Pancreas (tissue), 10 donors: ENCODE measurements at regions not wholly inside any gene's neighbourhood (a gene's known extent, or its start where the extent isn't known, plus 50 kb on each side); places are given as distances from the start of the nearest gene placed in this dataset.
"Not testable (repeated sequence)": the region's sequence is repeated elsewhere in the genome, so short reads cannot be mapped to it uniquely, and the experiment has no call there.

Experiments used
- ATAC-seq, 4 donors: fragments of 200-7000 bp; cut with Tn5 transposase; one replicate each; pipeline versions ENCODE4 v1.8.0 to v1.9.1; 2020; ENCODE audit warnings: mild to moderate bottlenecking in 4 of 4, moderate library complexity in 4 of 4
- DNase-seq, 6 donors: peaks; one replicate each; pipeline ENCODE4 v3.0.0-alpha.2; 2020
- FAIRE-seq: peaks from 2 replicates; lab custom pipeline; 2012; peaks lifted over from hg19 to GRCh38; lab: Jason Lieb, UNC
- H3K27ac ChIP-seq, 4 donors: fragments of 200-600 bp; sonication (generic); 1 replicate in 3 of 4; 2 replicates in 1 of 4; pipeline versions ENCODE4 v1.5.0 to v1.8.0; 2020
- H3K27me3 ChIP-seq, 4 donors: fragments of 200-600 bp; one replicate each; pipeline ENCODE4 v1.8.0; 2021
- H3K36me3 ChIP-seq, 3 donors: fragments of 200-600 bp; sonication (generic) in 1 of 3; one replicate each; pipeline versions ENCODE4 v1.5.0 to v1.8.0; 2020 to 2021
- H3K4me1 ChIP-seq, 3 donors: fragments of 200-600 bp; one replicate each; pipeline ENCODE4 v1.8.0; 2021
- H3K4me3 ChIP-seq, 4 donors: fragments of 200-600 bp; sonication (generic) in 2 of 4; one replicate each; pipeline versions ENCODE4 v1.5.0 to v1.8.0; 2020 to 2021
- H3K9me3 ChIP-seq, 4 donors: fragments of 200-600 bp; one replicate each; pipeline ENCODE4 v1.8.0; 2021
- WGBS, 2 donors: extraction: QIAGEN DNeasy Blood & Tissue Kit; methylation state at CpG; one replicate each; pipeline ENCODE4 v1.1.7; 2013; 5-methylcytosine and 5-hydroxymethylcytosine counted together
- intact Hi-C, 3 donors: fragments of 100-400 bp; cut with DNase I; formaldehyde crosslinking; loops; one replicate each; pipeline versions ENCODE4 v1.11.1 to v1.14.2; 2022
- TF ChIP-seq, protein P1 (sequence below), 4 donors: fragments of 200-600 bp; sonication (generic) in 3 of 4; IDR thresholded peaks; one replicate each; pipeline versions ENCODE4 v1.5.0 to v1.8.0; 2021; ENCODE audit warnings: antibody characterized with exemption in 4 of 4
- donor health status: healthy with polysubstance abuse.
- donor health status: DM: no; HTN: no; CAD: no; lungs with moderate emphysema.
- donor health status: DM: no; HTN: no; CAD: no.
- donor health status: control.
- donor health status: control.
- donor health status: Bipolar disorder and iron deficiency.
- donor health status: DM: yes; HTN: yes; CAD: no.
- donor health status: DM: no; HTN: no; CAD: no.
- donor health status: DM: no; HTN: no; CAD: no.
- donor health status: DM: yes; HTN: yes; CAD: no.

DNA sequence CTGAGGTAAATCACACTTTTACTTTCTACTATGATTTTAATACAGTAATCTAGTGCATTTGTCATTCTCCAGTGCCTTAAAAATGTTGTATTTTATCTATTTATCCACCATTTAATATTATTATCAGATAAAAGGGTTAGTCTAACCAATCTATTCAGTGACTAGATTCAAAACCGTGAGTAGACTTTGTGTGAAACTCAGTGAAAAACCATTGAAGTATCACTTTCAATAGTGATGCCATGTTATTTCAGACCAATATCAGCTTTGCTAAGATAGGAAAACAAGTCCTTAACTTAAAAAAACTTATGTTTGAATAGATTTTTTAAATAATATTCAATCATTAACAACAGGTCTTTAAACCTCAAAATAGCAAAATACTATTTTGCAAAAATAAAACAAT, 1628.7 kb downstream of the REEP3 start:
- no peak for DNase-seq
- no peak for ATAC-seq
- Histone ChIP-seq H3K4me1 (no peaks in the 10 kb centered on the region), H3K36me3 (no peaks in the 10 kb centered on the region), H3K27me3 (no peaks in the 10 kb centered on the region), H3K4me3 (no peak overlapping the region), H3K9me3 (no peaks in the 10 kb centered on the region), H3K27ac (no peak overlapping the region)
- TF ChIP-seq, protein P1, sequence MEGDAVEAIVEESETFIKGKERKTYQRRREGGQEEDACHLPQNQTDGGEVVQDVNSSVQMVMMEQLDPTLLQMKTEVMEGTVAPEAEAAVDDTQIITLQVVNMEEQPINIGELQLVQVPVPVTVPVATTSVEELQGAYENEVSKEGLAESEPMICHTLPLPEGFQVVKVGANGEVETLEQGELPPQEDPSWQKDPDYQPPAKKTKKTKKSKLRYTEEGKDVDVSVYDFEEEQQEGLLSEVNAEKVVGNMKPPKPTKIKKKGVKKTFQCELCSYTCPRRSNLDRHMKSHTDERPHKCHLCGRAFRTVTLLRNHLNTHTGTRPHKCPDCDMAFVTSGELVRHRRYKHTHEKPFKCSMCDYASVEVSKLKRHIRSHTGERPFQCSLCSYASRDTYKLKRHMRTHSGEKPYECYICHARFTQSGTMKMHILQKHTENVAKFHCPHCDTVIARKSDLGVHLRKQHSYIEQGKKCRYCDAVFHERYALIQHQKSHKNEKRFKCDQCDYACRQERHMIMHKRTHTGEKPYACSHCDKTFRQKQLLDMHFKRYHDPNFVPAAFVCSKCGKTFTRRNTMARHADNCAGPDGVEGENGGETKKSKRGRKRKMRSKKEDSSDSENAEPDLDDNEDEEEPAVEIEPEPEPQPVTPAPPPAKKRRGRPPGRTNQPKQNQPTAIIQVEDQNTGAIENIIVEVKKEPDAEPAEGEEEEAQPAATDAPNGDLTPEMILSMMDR (IDR thresholded peaks at IDR 0.05) = no peak
- FAIRE-seq = no peak
- intact Hi-C loops = no loop called here
- WGBS, 2 donors = 60 to 62% methylated on average over 1 of the region's 1 CpG

DNA sequence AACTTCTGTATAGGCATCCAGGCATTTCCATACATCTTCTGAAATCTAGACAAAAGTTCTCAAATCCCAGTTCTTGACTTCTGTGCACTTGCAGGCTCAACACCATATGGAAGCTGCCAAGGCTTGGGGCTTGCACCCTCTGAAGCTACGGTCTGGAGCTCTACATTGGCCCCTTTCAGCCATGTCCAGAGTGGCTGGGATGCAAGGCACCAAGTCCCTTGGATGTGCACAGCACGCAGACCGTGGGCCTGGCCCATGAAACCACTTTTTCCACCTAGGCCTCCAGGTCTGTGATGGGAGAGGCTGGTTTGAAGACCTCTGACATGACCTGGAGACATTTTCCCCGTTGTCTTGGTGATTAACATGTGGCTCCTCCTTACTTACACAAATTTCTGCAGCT, 1645.1 kb downstream of the REEP3 start:
- TF ChIP-seq, protein P1 (IDR thresholded peaks at IDR 0.05) = no peak
- H3K27ac ChIP-seq = no peak overlapping the region
- DNase-seq (no peak), FAIRE-seq (no peak), ATAC-seq (no peak)
- H3K27me3 ChIP-seq = no peaks in the 10 kb centered on the region
- intact Hi-C loops = no loop called here
- H3K4me1 ChIP-seq = no peaks in the 10 kb centered on the region
- H3K36me3 ChIP-seq = no peaks in the 10 kb centered on the region
- H3K9me3 ChIP-seq = no peaks in the 10 kb centered on the region
- H3K4me3 ChIP-seq = no peak overlapping the region
- WGBS, 2 donors = 78 to 82% methylated on average over 4 of the region's 4 CpGs

DNA sequence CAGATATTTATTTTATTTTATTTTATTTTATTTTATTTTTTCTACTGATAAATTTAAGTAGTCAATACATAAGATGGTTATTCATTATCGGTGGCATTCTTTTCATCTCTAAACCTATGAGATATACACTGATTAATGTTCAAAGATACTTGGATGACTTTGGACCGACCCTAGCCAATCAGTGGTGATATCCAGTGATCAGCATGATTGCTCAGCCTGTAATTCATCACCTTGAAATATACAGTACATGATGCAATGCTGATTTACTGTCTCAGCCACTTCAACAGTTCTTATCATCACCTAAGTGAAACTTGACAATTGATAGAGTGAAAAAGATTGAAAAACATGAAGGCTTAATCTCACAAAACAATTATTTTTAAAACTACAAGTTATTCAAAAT, 1651.0 kb downstream of the REEP3 start:
- DNase-seq (no peak), FAIRE-seq (no peak), ATAC-seq (no peak)
- TF ChIP-seq, protein P1 (IDR thresholded peaks at IDR 0.05) = no peak
- H3K27me3 ChIP-seq = no peaks in the 10 kb centered on the region
- no peaks in the 10 kb centered on the region for H3K36me3 ChIP-seq
- intact Hi-C loops = no loop called here
- no peaks in the 10 kb centered on the region for H3K9me3 ChIP-seq
- no peaks in the 10 kb centered on the region for H3K4me1 ChIP-seq
- WGBS, 2 donors = 55 to 62% methylated on average over 2 of the region's 2 CpGs
- no peak overlapping the region for H3K27ac ChIP-seq
- no peak overlapping the region for H3K4me3 ChIP-seq

GRCh38 chr10:65176994-65177393, 1655.8 kb downstream of the REEP3 start:
- H3K27ac ChIP-seq = no peak overlapping the region
- H3K36me3 ChIP-seq = no peaks in the 10 kb centered on the region
- 74 to 81% methylated on average over 7 of the region's 7 CpGs for WGBS, 2 donors
- DNase-seq (no peak), ATAC-seq (no peak), FAIRE-seq (no peak)
- intact Hi-C loops = no loop called here
- TF ChIP-seq, protein P1 (IDR thresholded peaks at IDR 0.05) = no peak
- H3K4me3 ChIP-seq = no peak overlapping the region
- no peaks in the 10 kb centered on the region for H3K27me3 ChIP-seq
- H3K9me3 ChIP-seq = no peaks in the 10 kb centered on the region
- no peaks in the 10 kb centered on the region for H3K4me1 ChIP-seq

- FAIRE-seq (no peak), ATAC-seq (no peak), DNase-seq (no peak)
- Histone ChIP-seq H3K9me3 (no peaks in the 10 kb centered on the region), H3K27me3 (no peaks in the 10 kb centered on the region), H3K27ac (no peak overlapping the region), H3K4me3 (no peak overlapping the region), H3K36me3 (no peaks in the 10 kb centered on the region), H3K4me1 (no peaks in the 10 kb centered on the region)
- intact Hi-C loops = no loop called here
- TF ChIP-seq, protein P1 (IDR thresholded peaks at IDR 0.05) = no peak
- 93 to 98% methylated on average over 1 of the region's 1 CpG for WGBS, 2 donors
These were observed 1662.0 kb downstream of the REEP3 start for GRCh38 chr10:65183236-65183635.

- FAIRE-seq, intact Hi-C loops, H3K4me3 ChIP-seq, H3K4me1 ChIP-seq, H3K27ac ChIP-seq, H3K27me3 ChIP-seq, H3K9me3 ChIP-seq, ATAC-seq, H3K36me3 ChIP-seq, DNase-seq: not testable (repeated sequence)
- 69 to 75% methylated on average over 1 of the region's 1 CpG for WGBS, 2 donors
These were observed 1665.5 kb downstream of the REEP3 start for GRCh38 chr10:65186668-65187067.
